Astrocyte (in vitro differentiated cells and primary cell): ENCODE measurements at regions not wholly inside any gene's neighbourhood (a gene's known extent, or its start where the extent isn't known, plus 50 kb on each side); places are given as distances from the start of the nearest gene placed in this dataset.

Experiments
- DNase-seq: peaks from one replicate; pipeline ENCODE4 v3.0.0-alpha.2; 2010; ENCODE audit warnings: low read depth
- FAIRE-seq: peaks from 2 replicates; lab custom pipeline; 2011; peaks lifted over from hg19 to GRCh38; lab: Jason Lieb, UNC
- H2AFZ ChIP-seq: 2 replicates; pipeline ENCODE4 v1.6.0; 2012; ENCODE audit warnings: low read depth, low read length, inconsistent platforms
- H3K27ac ChIP-seq: 2 replicates; pipeline ENCODE4 v1.5.1; 2011; ENCODE audit warnings: low read depth, low read length, inconsistent platforms
- H3K27me3 ChIP-seq: 2 replicates; pipeline ENCODE4 v1.6.0; 2011; ENCODE audit warnings: low read length, inconsistent platforms; ENCODE audit not compliant: insufficient read depth
- H3K36me3 ChIP-seq: 2 replicates; pipeline ENCODE4 v1.5.1; 2011; ENCODE audit warnings: low read length, inconsistent platforms; ENCODE audit not compliant: insufficient read depth
- H3K4me1 ChIP-seq: 2 replicates; pipeline ENCODE4 v1.5.1; 2011; ENCODE audit warnings: low read length, inconsistent platforms; ENCODE audit not compliant: insufficient read depth
- H3K4me2 ChIP-seq: 2 replicates; pipeline ENCODE4 v1.6.0; 2012; ENCODE audit warnings: low read length, inconsistent platforms
- H3K4me3 ChIP-seq: 2 replicates; pipeline ENCODE4 v1.5.1; 2011; ENCODE audit warnings: low read depth, mild to moderate bottlenecking, low read length, inconsistent platforms; ENCODE audit not compliant: insufficient read depth
- H3K79me2 ChIP-seq: 2 replicates; pipeline ENCODE4 v1.6.0; 2012; ENCODE audit warnings: mild to moderate bottlenecking, low read length, inconsistent platforms; ENCODE audit not compliant: insufficient read depth
- H3K9ac ChIP-seq: 2 replicates; pipeline ENCODE4 v1.6.0; 2012; ENCODE audit warnings: mild to moderate bottlenecking, low read length, inconsistent platforms
- H3K9me3 ChIP-seq: 2 replicates; pipeline ENCODE4 v1.5.1; 2012; ENCODE audit warnings: low read depth, mild to moderate bottlenecking, low read length, inconsistent platforms; ENCODE audit not compliant: insufficient read depth
- H4K20me1 ChIP-seq: 2 replicates; pipeline ENCODE4 v1.6.0; 2012; ENCODE audit warnings: low read length, inconsistent platforms; ENCODE audit not compliant: insufficient read depth
- H3K27ac Mint-ChIP-seq: one replicate; pipeline ENCODE4 v1.8.0; 2021; ENCODE audit warnings: mild to moderate bottlenecking, mixed read lengths; ENCODE audit not compliant: unreplicated experiment
- H3K27me3 Mint-ChIP-seq: one replicate; pipeline ENCODE4 v1.8.0; 2021; ENCODE audit warnings: low read depth, mixed read lengths; ENCODE audit not compliant: unreplicated experiment
- H3K36me3 Mint-ChIP-seq: one replicate; pipeline ENCODE4 v1.8.0; 2021; ENCODE audit warnings: low read depth, mixed read lengths; ENCODE audit not compliant: unreplicated experiment
- H3K4me1 Mint-ChIP-seq: one replicate; pipeline ENCODE4 v1.8.0; 2021; ENCODE audit warnings: low read depth, mixed read lengths; ENCODE audit not compliant: unreplicated experiment
- H3K4me3 Mint-ChIP-seq: one replicate; pipeline ENCODE4 v1.8.0; 2021; ENCODE audit warnings: mild to moderate bottlenecking, moderate library complexity, mixed read lengths; ENCODE audit not compliant: unreplicated experiment
- H3K9me3 Mint-ChIP-seq: one replicate; pipeline ENCODE4 v1.8.0; 2021; ENCODE audit warnings: mild to moderate bottlenecking, mixed read lengths; ENCODE audit not compliant: unreplicated experiment
- EZH2 ChIP-seq: IDR thresholded peaks from 2 replicates; pipeline ENCODE4 v1.6.1; 2012; ENCODE audit warnings: mild to moderate bottlenecking, low read length, inconsistent platforms; ENCODE audit not compliant: insufficient read depth
- TF ChIP-seq, protein P1 (sequence below): IDR thresholded peaks from 2 replicates; pipeline ENCODE4 v1.5.1; 2011; ENCODE audit warnings: low read depth, mild to moderate bottlenecking, inconsistent platforms, low read length, moderate library complexity; ENCODE audit not compliant: insufficient read depth

DNA sequence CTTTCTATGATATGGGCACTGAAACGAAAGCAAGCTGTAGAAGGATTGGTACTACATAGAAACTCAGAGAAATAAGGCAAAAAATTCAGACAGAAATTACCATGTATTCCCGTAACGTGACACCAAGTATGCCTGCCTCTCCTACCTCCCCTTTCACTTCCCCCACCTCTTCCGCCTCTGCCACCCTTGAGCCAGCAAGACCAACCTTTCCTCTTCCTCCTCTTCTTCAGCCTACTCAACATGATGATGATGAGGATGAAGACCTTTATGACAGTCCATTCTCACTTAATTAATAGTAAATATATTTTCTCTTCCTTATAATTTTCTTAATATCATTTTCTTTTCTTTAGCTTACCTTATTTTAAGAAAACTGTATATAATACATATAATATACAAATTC is 188.1 kb upstream of the VGLL2 start:
- Mint-ChIP-seq H3K27me3 (peaks cover 2% of the 10 kb centered on the region), H3K36me3 (no peaks in the 10 kb centered on the region), H3K27ac (no peak overlapping the region), H3K9me3 (no peaks in the 10 kb centered on the region), H3K4me3 (no peak overlapping the region), H3K4me1 (peaks cover 3% of the 10 kb centered on the region)
- no peak overlapping the region for H3K27ac ChIP-seq
- no peaks in the 10 kb centered on the region for H3K4me1 ChIP-seq
- no peaks in the 10 kb centered on the region for H3K79me2 ChIP-seq
- no peaks in the 10 kb centered on the region for H3K36me3 ChIP-seq
- no peaks in the 10 kb centered on the region for H3K9me3 ChIP-seq
- H3K27me3 ChIP-seq: no peaks in the 10 kb centered on the region
- FAIRE-seq (no peak), DNase-seq (no peak)
- no peak for TF ChIP-seq EZH2
- H3K4me2 ChIP-seq: no peak overlapping the region
- no peaks in the 10 kb centered on the region for H4K20me1 ChIP-seq
- H3K4me3 ChIP-seq: no peak overlapping the region
- H3K9ac ChIP-seq: no peak overlapping the region
- H2AFZ ChIP-seq: no peak overlapping the region

DNA sequence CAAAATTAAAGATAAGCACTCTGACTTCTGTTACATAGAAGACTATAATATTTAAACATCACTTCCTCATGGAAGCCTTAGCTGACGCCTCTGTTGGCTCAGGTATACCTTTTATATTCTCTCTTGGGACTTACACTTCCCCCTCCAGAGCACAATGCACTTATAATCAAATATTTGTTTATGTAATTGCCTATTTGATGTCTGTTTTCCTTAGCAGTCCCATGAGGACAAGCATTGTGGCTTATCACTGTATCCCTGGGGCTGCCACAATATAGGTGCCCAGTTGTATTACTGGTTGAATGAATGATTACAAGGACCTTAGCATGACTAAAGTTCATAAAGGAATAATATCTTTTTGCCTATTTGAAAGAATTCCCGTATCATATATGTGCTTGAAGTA is 186.7 kb upstream of the VGLL2 start:
- H3K9me3 ChIP-seq: no peaks in the 10 kb centered on the region
- H3K4me1 Mint-ChIP-seq: peaks cover 3% of the 10 kb centered on the region
- no peaks in the 10 kb centered on the region for H3K36me3 ChIP-seq
- no peak overlapping the region for H2AFZ ChIP-seq
- H3K4me3 Mint-ChIP-seq: no peak overlapping the region
- no peak for DNase-seq
- TF ChIP-seq, protein P1, sequence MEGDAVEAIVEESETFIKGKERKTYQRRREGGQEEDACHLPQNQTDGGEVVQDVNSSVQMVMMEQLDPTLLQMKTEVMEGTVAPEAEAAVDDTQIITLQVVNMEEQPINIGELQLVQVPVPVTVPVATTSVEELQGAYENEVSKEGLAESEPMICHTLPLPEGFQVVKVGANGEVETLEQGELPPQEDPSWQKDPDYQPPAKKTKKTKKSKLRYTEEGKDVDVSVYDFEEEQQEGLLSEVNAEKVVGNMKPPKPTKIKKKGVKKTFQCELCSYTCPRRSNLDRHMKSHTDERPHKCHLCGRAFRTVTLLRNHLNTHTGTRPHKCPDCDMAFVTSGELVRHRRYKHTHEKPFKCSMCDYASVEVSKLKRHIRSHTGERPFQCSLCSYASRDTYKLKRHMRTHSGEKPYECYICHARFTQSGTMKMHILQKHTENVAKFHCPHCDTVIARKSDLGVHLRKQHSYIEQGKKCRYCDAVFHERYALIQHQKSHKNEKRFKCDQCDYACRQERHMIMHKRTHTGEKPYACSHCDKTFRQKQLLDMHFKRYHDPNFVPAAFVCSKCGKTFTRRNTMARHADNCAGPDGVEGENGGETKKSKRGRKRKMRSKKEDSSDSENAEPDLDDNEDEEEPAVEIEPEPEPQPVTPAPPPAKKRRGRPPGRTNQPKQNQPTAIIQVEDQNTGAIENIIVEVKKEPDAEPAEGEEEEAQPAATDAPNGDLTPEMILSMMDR: no peak
- no peak for TF ChIP-seq EZH2
- no peaks in the 10 kb centered on the region for H4K20me1 ChIP-seq
- FAIRE-seq: no peak
- H3K36me3 Mint-ChIP-seq: no peaks in the 10 kb centered on the region
- H3K79me2 ChIP-seq: no peaks in the 10 kb centered on the region
- H3K27me3 Mint-ChIP-seq: peaks cover 2% of the 10 kb centered on the region
- H3K27ac Mint-ChIP-seq: no peak overlapping the region
- no peak overlapping the region for H3K4me2 ChIP-seq
- H3K9me3 Mint-ChIP-seq: no peaks in the 10 kb centered on the region
- H3K27me3 ChIP-seq: no peaks in the 10 kb centered on the region
- H3K4me3 ChIP-seq: no peak overlapping the region
- H3K9ac ChIP-seq: no peak overlapping the region
- no peaks in the 10 kb centered on the region for H3K4me1 ChIP-seq
- no peak overlapping the region for H3K27ac ChIP-seq

DNA sequence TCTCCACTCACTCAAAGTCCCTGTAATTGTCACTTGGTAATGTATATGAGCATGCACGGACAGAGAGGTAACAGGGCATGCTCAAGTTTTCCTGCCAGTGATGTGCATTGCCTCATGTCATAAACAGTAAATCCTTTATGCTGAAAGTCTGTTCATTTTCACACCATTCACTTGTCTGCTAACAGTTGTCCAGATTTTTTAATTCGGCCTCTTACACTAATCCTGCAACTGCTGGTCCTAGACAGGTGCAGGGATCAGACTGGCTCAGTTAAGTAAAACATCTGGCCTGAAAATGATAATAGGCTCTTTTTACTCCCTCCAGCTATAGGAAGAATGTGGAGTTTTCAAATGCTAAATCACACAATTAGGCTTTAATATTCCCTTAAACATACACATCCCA is 185.4 kb upstream of the VGLL2 start:
- no peaks in the 10 kb centered on the region for H3K4me1 ChIP-seq
- no peak overlapping the region for H3K4me2 ChIP-seq
- H3K79me2 ChIP-seq: no peaks in the 10 kb centered on the region
- H3K36me3 ChIP-seq: no peaks in the 10 kb centered on the region
- H3K27ac ChIP-seq: no peak overlapping the region
- no peak overlapping the region for H3K9ac ChIP-seq
- Mint-ChIP-seq H3K4me3 (no peak overlapping the region), H3K9me3 (no peaks in the 10 kb centered on the region), H3K4me1 (no peaks in the 10 kb centered on the region), H3K27ac (no peak overlapping the region), H3K27me3 (peaks cover 2% of the 10 kb centered on the region), H3K36me3 (no peaks in the 10 kb centered on the region)
- no peak overlapping the region for H3K4me3 ChIP-seq
- H2AFZ ChIP-seq: no peak overlapping the region
- no peaks in the 10 kb centered on the region for H4K20me1 ChIP-seq
- no peaks in the 10 kb centered on the region for H3K27me3 ChIP-seq
- TF ChIP-seq, protein P1: no peak
- TF ChIP-seq EZH2: no peak
- H3K9me3 ChIP-seq: no peaks in the 10 kb centered on the region
- FAIRE-seq (no peak), DNase-seq (no peak)
